ENCODE measurements at regions not wholly inside any gene's neighbourhood (a gene's known extent, or its start where the extent isn't known, plus 50 kb on each side); places are given as distances from the start of the nearest gene placed in this dataset.

DNA sequence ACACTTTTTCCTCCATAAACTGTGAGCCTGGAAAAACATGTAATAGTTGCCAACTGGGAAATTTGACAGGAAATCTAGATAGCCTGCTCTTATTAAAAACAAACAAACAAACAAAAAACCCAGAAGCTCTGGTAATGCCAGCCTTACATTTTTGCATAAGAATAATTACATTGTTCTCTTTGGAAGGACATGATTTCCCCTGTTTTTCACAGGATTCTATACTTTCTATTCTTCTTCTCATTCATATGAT lies 137.9 kb downstream of the AEBP2 start:
- no peak overlapping the region for H3K4me3 ChIP-seq
- TF ChIP-seq, protein P1, sequence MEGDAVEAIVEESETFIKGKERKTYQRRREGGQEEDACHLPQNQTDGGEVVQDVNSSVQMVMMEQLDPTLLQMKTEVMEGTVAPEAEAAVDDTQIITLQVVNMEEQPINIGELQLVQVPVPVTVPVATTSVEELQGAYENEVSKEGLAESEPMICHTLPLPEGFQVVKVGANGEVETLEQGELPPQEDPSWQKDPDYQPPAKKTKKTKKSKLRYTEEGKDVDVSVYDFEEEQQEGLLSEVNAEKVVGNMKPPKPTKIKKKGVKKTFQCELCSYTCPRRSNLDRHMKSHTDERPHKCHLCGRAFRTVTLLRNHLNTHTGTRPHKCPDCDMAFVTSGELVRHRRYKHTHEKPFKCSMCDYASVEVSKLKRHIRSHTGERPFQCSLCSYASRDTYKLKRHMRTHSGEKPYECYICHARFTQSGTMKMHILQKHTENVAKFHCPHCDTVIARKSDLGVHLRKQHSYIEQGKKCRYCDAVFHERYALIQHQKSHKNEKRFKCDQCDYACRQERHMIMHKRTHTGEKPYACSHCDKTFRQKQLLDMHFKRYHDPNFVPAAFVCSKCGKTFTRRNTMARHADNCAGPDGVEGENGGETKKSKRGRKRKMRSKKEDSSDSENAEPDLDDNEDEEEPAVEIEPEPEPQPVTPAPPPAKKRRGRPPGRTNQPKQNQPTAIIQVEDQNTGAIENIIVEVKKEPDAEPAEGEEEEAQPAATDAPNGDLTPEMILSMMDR (IDR thresholded peaks at IDR 0.05; ENCODE audit: low read depth, low read length): no peak
- H3K27ac ChIP-seq: no peak overlapping the region

DNA sequence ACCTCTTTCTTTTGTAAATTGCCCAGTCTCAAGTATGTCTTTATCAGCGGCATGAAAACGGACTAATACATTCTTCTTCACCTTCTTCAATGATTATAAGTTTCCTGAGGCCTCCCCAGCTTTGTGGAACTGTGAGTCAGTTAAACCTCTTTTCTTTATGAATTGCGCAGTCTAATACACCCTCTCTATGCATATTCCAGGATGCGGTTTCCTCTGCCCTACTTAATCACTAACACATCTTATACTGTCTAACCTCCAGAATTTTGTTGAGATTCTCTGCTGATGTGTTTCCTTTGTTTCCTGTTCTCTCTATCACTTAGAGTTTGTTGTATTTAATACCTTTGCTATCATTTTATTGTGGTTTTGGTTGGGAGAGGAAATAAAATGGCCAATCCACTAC lies 145.4 kb downstream of the AEBP2 start:
- H3K36me3 ChIP-seq: no peaks in the 10 kb centered on the region
- no peak overlapping the region for H3K27ac ChIP-seq
- H3K4me1 ChIP-seq (ENCODE audit: low read depth): no peaks in the 10 kb centered on the region
- no peaks in the 10 kb centered on the region for H3K27me3 ChIP-seq
- H3K4me3 ChIP-seq: no peak overlapping the region
- TF ChIP-seq, protein P1 (IDR thresholded peaks at IDR 0.05; ENCODE audit: low read depth, low read length): no peak
- DNase-seq (ENCODE audit: low read depth in 1 of 2, low spot score in 1 of 2): no peak
- no peaks in the 10 kb centered on the region for H3K9me3 ChIP-seq (ENCODE audit: low read depth)

More for the DNA sequence above, 137.9 kb downstream of the AEBP2 start:
- peaks cover 6% of the 10 kb centered on the region for H3K4me1 ChIP-seq (ENCODE audit: low read depth)
- H3K36me3 ChIP-seq: no peaks in the 10 kb centered on the region
- H3K9me3 ChIP-seq (ENCODE audit: low read depth): no peaks in the 10 kb centered on the region
- DNase-seq (ENCODE audit: low read depth in 1 of 2, low spot score in 1 of 2): no peak
- no peaks in the 10 kb centered on the region for H3K27me3 ChIP-seq

GRCh38 chr12:19588951-19589350 lies 149.7 kb downstream of the AEBP2 start:
- Histone ChIP-seq H3K9me3 (ENCODE audit: low read depth) (no peaks in the 10 kb centered on the region), H3K27me3 (no peaks in the 10 kb centered on the region), H3K27ac (no peak overlapping the region), H3K4me1 (ENCODE audit: low read depth) (no peaks in the 10 kb centered on the region), H3K36me3 (no peaks in the 10 kb centered on the region), H3K4me3 (no peak overlapping the region)
- no peak for DNase-seq (ENCODE audit: low read depth in 1 of 2, low spot score in 1 of 2)
- TF ChIP-seq, protein P1 (IDR thresholded peaks at IDR 0.05; ENCODE audit: low read depth, low read length): no peak

GRCh38 chr12:19591951-19592350 lies 152.7 kb downstream of the AEBP2 start:
- TF ChIP-seq, protein P1 (IDR thresholded peaks at IDR 0.05; ENCODE audit: low read depth, low read length): no peak

DNA sequence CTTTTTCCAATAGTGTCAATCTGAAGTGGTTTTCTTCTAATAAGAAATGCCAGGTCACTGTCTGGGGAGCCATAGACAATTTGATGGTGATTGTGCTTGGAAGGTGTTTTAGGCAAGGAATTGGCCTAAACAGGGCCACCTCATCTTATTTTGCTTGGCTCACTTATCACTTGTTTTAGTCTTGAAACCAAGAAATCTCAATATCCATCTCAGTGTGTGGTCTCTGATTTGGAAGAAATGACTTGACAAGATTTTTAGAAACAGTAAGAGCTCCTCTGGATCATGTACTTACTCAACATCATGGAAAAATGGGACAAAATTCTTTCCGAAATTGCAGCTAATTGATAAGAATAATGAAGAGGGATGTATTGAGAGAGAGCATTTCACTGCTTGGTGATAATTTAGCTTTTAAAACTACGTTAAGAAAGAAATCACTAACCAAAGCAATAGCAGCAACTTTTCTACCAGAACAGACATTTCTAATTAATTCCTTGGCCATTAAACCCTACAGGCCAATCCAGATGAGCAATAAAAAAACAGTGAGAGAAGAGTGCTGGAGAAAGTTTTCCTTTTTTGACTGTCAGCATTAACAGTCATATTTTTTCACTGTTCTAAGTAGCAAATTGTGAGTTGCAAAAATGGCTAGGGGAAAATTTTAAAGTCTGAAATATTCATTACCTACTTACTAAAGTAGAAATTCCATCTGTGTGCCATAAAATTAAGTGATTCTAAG lies 157.3 kb downstream of the AEBP2 start:
- no peaks in the 10 kb centered on the region for H3K4me1 ChIP-seq (ENCODE audit: low read depth)
- no peaks in the 10 kb centered on the region for H3K36me3 ChIP-seq
- TF ChIP-seq, protein P1 (IDR thresholded peaks at IDR 0.05; ENCODE audit: low read depth, low read length): no peak
- H3K4me3 ChIP-seq: no peak overlapping the region
- no peaks in the 10 kb centered on the region for H3K9me3 ChIP-seq (ENCODE audit: low read depth)
- no peaks in the 10 kb centered on the region for H3K27me3 ChIP-seq
- H3K27ac ChIP-seq: no peak overlapping the region
- no peak for DNase-seq (ENCODE audit: low read depth in 1 of 2, low spot score in 1 of 2)

More at GRCh38 chr12:19591951-19592350, 152.7 kb downstream of the AEBP2 start:
- no peaks in the 10 kb centered on the region for H3K4me1 ChIP-seq (ENCODE audit: low read depth)
- no peak overlapping the region for H3K4me3 ChIP-seq
- H3K27me3 ChIP-seq: no peaks in the 10 kb centered on the region
- H3K36me3 ChIP-seq: no peaks in the 10 kb centered on the region
- no peak for DNase-seq (ENCODE audit: low read depth in 1 of 2, low spot score in 1 of 2)
- no peak overlapping the region for H3K27ac ChIP-seq
- no peaks in the 10 kb centered on the region for H3K9me3 ChIP-seq (ENCODE audit: low read depth)

Measured in cardiac muscle cell (in vitro differentiated cells and primary cell).